Erythroblast (primary cell): ENCODE measurements at regions not wholly inside any gene's neighbourhood (a gene's known extent, or its start where the extent isn't known, plus 50 kb on each side); places are given as distances from the start of the nearest gene placed in this dataset.

Source experiments
- GATA1 ChIP-seq: IDR thresholded peaks from 2 replicates; pipeline ENCODE4 v1.6.1; 2011; ENCODE audit warnings: low read depth, mild to moderate bottlenecking, control low read depth, low read length, moderate library complexity
- POLR2A ChIP-seq: IDR thresholded peaks from 2 replicates; pipeline ENCODE4 v1.6.1; 2011; ENCODE audit warnings: mild to moderate bottlenecking, low read length

GRCh38 chr16:8178271-8178670, 412.0 kb downstream of the TMEM114 start:
- no peak for TF ChIP-seq POLR2A
- no peak for TF ChIP-seq GATA1
